ENCODE measurements at regions not wholly inside any gene's neighbourhood (a gene's known extent, or its start where the extent isn't known, plus 50 kb on each side); places are given as distances from the start of the nearest gene placed in this dataset.
"Not testable (repeated sequence)": the region's sequence is repeated elsewhere in the genome, so short reads cannot be mapped to it uniquely, and the experiment has no call there.

- H3K4me1 Mint-ChIP-seq (ENCODE audit: low read depth): no peaks in the 10 kb centered on the region
- no peak for ATAC-seq
- ChIA-PET CTCF (interaction anchor here (0.9 kb wide), 1 partner anchor 161 kb away, joined by 3 read pairs; no protein-coding TSS in a partner anchor), POLR2A (no interaction called here)
- no peaks in the 10 kb centered on the region for H3K36me3 Mint-ChIP-seq (ENCODE audit: low read depth)
- H3K27me3 Mint-ChIP-seq: no peaks in the 10 kb centered on the region
- DNase-seq: no peak
- H3K27ac Mint-ChIP-seq: no peak overlapping the region
- no peak for TF ChIP-seq CTCF (IDR thresholded peaks at IDR 0.05)
- intact Hi-C loops (cut with micrococcal nuclease): no loop called here
- peaks cover 4% of the 10 kb centered on the region for H3K9me3 Mint-ChIP-seq
- no peak overlapping the region for H3K4me3 Mint-ChIP-seq
Observed at GRCh38 chr4:85132570-85132969, 166.1 kb upstream of the WDFY3 start.

- intact Hi-C loops (cut with micrococcal nuclease): loop anchor here (10.0 kb wide), 1 partner anchor 225 kb away; no protein-coding TSS in a partner anchor
- H3K4me1 Mint-ChIP-seq (ENCODE audit: low read depth); POLR2A ChIA-PET; H3K27me3 Mint-ChIP-seq; H3K4me3 Mint-ChIP-seq; CTCF ChIA-PET; H3K36me3 Mint-ChIP-seq (ENCODE audit: low read depth); H3K27ac Mint-ChIP-seq; H3K9me3 Mint-ChIP-seq; ATAC-seq; DNase-seq: not testable (repeated sequence)
Observed at GRCh38 chr4:85139749-85140148, 173.3 kb upstream of the WDFY3 start.

DNA sequence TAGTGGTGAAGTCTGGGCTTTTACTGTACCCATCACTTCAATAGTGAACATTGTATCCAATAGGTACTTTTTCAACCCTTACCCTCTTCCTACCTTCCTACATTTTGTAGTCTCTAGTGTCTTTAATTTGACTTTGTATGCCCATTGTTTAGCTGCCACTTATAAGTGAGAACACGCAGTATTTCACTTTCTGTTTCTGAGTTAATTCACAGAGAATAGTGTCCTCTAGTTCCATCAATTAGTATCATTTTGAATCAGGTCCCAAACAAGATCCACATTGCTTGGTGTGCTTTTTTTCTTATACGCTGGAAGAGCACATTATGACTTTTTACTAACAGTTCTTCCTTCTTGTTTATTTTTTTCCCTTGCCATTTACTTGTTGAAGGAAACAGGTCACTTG is 176.0 kb upstream of the WDFY3 start:
- intact Hi-C loops (cut with micrococcal nuclease): loop anchor here (10.0 kb wide), 1 partner anchor 222 kb away; no protein-coding TSS in a partner anchor
- no peak overlapping the region for H3K4me3 Mint-ChIP-seq
- no peaks in the 10 kb centered on the region for H3K9me3 Mint-ChIP-seq
- no peak for DNase-seq
- peaks cover 2% of the 10 kb centered on the region for H3K27me3 Mint-ChIP-seq
- H3K27ac Mint-ChIP-seq: no peak overlapping the region
- no peaks in the 10 kb centered on the region for H3K36me3 Mint-ChIP-seq (ENCODE audit: low read depth)
- ChIA-PET POLR2A (no interaction called here), CTCF (no interaction called here)
- H3K4me1 Mint-ChIP-seq (ENCODE audit: low read depth): no peaks in the 10 kb centered on the region
- peak; percentile 2 for TF ChIP-seq CTCF (IDR thresholded peaks at IDR 0.05)
- ATAC-seq: no peak

- CTCF ChIA-PET: interaction anchor here (0.7 to 1.4 kb wide), 8 partner anchors 12 to 898 kb away, joined by 3 to 6 read pairs (median 4); no protein-coding TSS in a partner anchor
- POLR2A ChIA-PET: no interaction called here
- peaks cover 3% of the 10 kb centered on the region for H3K27me3 Mint-ChIP-seq
- H3K4me3 Mint-ChIP-seq: no peak overlapping the region
- intact Hi-C loops (cut with micrococcal nuclease): loop anchor here (5.0 to 10.0 kb wide), 2 partner anchors 217 to 600 kb away; no protein-coding TSS in a partner anchor
- H3K27ac Mint-ChIP-seq: no peak overlapping the region
- no peaks in the 10 kb centered on the region for H3K9me3 Mint-ChIP-seq
- no peaks in the 10 kb centered on the region for H3K36me3 Mint-ChIP-seq (ENCODE audit: low read depth)
- TF ChIP-seq CTCF (IDR thresholded peaks at IDR 0.05): peak; percentile 52
- no peaks in the 10 kb centered on the region for H3K4me1 Mint-ChIP-seq (ENCODE audit: low read depth)
- DNase-seq (peak; percentile 30), ATAC-seq (no peak)
Observed at GRCh38 chr4:85147481-85148076, 181.1 kb upstream of the WDFY3 start.

DNA sequence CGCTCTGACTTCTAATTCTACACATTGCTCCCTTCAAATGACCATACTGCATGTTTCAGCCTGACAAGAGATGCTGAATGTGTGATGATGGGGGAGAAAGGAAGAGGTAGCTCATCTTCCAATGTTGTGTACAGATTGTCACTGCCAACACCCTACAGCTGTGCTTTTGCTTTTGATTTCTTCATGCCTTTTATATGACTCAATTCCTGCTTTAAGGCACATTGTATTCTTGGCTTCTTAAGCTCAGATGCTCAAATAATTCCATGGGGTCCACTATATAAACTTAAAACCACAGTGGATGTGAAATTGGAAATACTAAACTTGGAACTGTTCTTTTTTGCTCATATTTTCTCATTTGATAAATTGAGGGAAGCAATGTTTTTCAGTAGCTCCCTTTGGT is 183.2 kb upstream of the WDFY3 start:
- Mint-ChIP-seq H3K4me1 (ENCODE audit: low read depth) (no peaks in the 10 kb centered on the region), H3K9me3 (no peaks in the 10 kb centered on the region), H3K27ac (no peak overlapping the region), H3K4me3 (no peak overlapping the region), H3K36me3 (ENCODE audit: low read depth) (no peaks in the 10 kb centered on the region), H3K27me3 (peaks cover 3% of the 10 kb centered on the region)
- no peak for DNase-seq
- ChIA-PET POLR2A (no interaction called here), CTCF (interaction anchor here (0.7 kb wide), 1 partner anchor 893 kb away, joined by 3 read pairs; no protein-coding TSS in a partner anchor)
- intact Hi-C loops (cut with micrococcal nuclease): loop anchor here (5.0 to 10.0 kb wide), 2 partner anchors 215 to 598 kb away; no protein-coding TSS in a partner anchor
- ATAC-seq: no peak
- no peak for TF ChIP-seq CTCF (IDR thresholded peaks at IDR 0.05)
